ENCODE measurements at regions not wholly inside any gene's neighbourhood (a gene's known extent, or its start where the extent isn't known, plus 50 kb on each side); places are given as distances from the start of the nearest gene placed in this dataset.

- Histone ChIP-seq H3K4me3 (ENCODE audit: low read length in 2 of 2) (no peak overlapping the region), H3K9ac (ENCODE audit: low read length in 2 of 2) (no peak overlapping the region), H3K27me3 (ENCODE audit: control insufficient read depth in 1 of 2, insufficient read depth in 2 of 2, low read length in 2 of 2) (no peaks in the 10 kb centered on the region), H3K36me3 (ENCODE audit: control insufficient read depth in 2 of 2, insufficient read depth in 2 of 2, low read length in 2 of 2) (no peaks in the 10 kb centered on the region), H3K27ac (ENCODE audit: low read length) (no peak overlapping the region), H3K9me3 (ENCODE audit: control insufficient read depth in 2 of 2, low read length in 2 of 2) (no peaks in the 10 kb centered on the region), H3K4me1 (ENCODE audit: control insufficient read depth, insufficient read depth, low read length) (no peaks in the 10 kb centered on the region)
Measured at GRCh38 chr5:124079062-124079461, 567.1 kb downstream of the CSNK1G3 start.

- no peaks in the 10 kb centered on the region for H3K36me3 ChIP-seq (ENCODE audit: control insufficient read depth in 2 of 2, insufficient read depth in 2 of 2, low read length in 2 of 2)
- no peak overlapping the region for H3K27ac ChIP-seq (ENCODE audit: low read length)
- H3K9ac ChIP-seq (ENCODE audit: low read length in 2 of 2): no peak overlapping the region
- H3K4me1 ChIP-seq (ENCODE audit: control insufficient read depth, insufficient read depth, low read length): no peaks in the 10 kb centered on the region
- no peak overlapping the region for H3K4me3 ChIP-seq (ENCODE audit: low read length in 2 of 2)
- H3K27me3 ChIP-seq (ENCODE audit: control insufficient read depth in 1 of 2, insufficient read depth in 2 of 2, low read length in 2 of 2): no peaks in the 10 kb centered on the region
- H3K9me3 ChIP-seq (ENCODE audit: control insufficient read depth in 2 of 2, low read length in 2 of 2): no peaks in the 10 kb centered on the region
Measured at GRCh38 chr5:124074500-124074899, 562.5 kb downstream of the CSNK1G3 start.

DNA sequence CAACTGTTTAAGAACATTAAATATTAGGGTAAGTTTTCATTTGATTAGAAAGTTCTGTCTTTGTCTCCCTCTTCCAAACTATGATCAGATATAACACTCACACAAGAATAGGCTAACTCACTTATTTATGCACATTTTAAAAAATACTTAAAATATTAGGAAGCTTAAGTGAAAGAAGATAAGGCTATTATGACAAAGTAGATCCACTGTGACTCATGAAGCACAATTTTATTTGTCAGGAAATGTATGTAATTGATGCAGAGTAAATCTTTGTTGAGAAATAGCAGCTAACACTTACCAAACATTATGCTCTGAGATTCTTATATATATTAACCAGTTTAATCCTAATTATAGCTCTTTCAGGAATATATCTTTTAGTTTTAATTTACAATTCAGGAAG is 560.6 kb downstream of the CSNK1G3 start:
- Histone ChIP-seq H3K4me3 (ENCODE audit: low read length in 2 of 2) (no peak overlapping the region), H3K27ac (ENCODE audit: low read length) (no peak overlapping the region), H3K9me3 (ENCODE audit: control insufficient read depth in 2 of 2, low read length in 2 of 2) (no peaks in the 10 kb centered on the region), H3K36me3 (ENCODE audit: control insufficient read depth in 2 of 2, insufficient read depth in 2 of 2, low read length in 2 of 2) (no peaks in the 10 kb centered on the region), H3K27me3 (ENCODE audit: control insufficient read depth in 1 of 2, insufficient read depth in 2 of 2, low read length in 2 of 2) (no peaks in the 10 kb centered on the region), H3K9ac (ENCODE audit: low read length in 2 of 2) (no peak overlapping the region), H3K4me1 (ENCODE audit: control insufficient read depth, insufficient read depth, low read length) (no peaks in the 10 kb centered on the region)

DNA sequence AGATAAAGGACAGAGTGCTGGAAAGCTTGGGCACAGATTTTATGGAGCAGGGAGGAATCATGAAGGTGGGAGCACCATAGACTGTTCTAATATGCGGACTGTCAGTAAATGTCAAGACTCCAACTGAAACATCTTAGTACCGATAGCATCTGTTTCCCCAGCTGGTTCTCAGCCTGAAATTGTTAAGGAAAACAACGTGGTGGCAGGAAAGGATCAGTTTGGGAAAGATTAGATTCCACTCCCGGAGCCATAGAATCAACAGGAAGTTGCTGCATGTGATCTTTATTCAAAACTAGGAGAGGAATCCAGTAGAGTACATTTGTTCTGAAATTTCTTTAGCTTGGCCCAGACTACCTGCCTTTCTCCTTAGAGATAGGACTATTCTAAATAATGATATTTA is 559.1 kb downstream of the CSNK1G3 start:
- Histone ChIP-seq H3K4me3 (ENCODE audit: low read length in 2 of 2) (no peak overlapping the region), H3K4me1 (ENCODE audit: control insufficient read depth, insufficient read depth, low read length) (no peaks in the 10 kb centered on the region), H3K9me3 (ENCODE audit: control insufficient read depth in 2 of 2, low read length in 2 of 2) (no peaks in the 10 kb centered on the region), H3K36me3 (ENCODE audit: control insufficient read depth in 2 of 2, insufficient read depth in 2 of 2, low read length in 2 of 2) (no peaks in the 10 kb centered on the region), H3K9ac (ENCODE audit: low read length in 2 of 2) (no peak overlapping the region), H3K27ac (ENCODE audit: low read length) (no peak overlapping the region), H3K27me3 (ENCODE audit: control insufficient read depth in 1 of 2, insufficient read depth in 2 of 2, low read length in 2 of 2) (no peaks in the 10 kb centered on the region)

GRCh38 chr5:124065508-124065907 is 553.5 kb downstream of the CSNK1G3 start:
- no peak overlapping the region for H3K27ac ChIP-seq (ENCODE audit: low read length)
- no peak overlapping the region for H3K9ac ChIP-seq (ENCODE audit: low read length in 2 of 2)
- no peaks in the 10 kb centered on the region for H3K27me3 ChIP-seq (ENCODE audit: control insufficient read depth in 1 of 2, insufficient read depth in 2 of 2, low read length in 2 of 2)
- H3K9me3 ChIP-seq (ENCODE audit: control insufficient read depth in 2 of 2, low read length in 2 of 2): no peaks in the 10 kb centered on the region
- no peaks in the 10 kb centered on the region for H3K4me1 ChIP-seq (ENCODE audit: control insufficient read depth, insufficient read depth, low read length)
- no peak overlapping the region for H3K4me3 ChIP-seq (ENCODE audit: low read length in 2 of 2)
- H3K36me3 ChIP-seq (ENCODE audit: control insufficient read depth in 2 of 2, insufficient read depth in 2 of 2, low read length in 2 of 2): no peaks in the 10 kb centered on the region

DNA sequence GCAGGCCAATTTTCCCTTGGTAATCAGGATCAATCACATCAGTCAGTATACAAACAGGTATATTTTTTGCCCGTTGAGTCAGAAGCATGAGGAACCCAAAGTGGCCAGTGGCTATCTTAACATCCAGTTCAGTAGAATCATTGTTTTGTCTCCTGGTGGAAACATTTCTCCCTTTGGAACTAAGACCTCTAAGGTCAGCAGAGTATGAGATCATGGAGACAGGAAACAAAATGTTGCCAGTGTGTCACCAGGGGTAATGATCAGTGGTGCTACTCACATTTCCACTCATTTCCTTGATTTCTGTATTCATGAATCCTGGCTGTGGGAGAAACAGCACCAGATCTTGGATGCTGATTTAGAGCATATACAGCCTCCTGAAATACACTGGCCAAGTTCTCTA is 553.0 kb downstream of the CSNK1G3 start:
- Histone ChIP-seq H3K4me3 (ENCODE audit: low read length in 2 of 2) (no peak overlapping the region), H3K4me1 (ENCODE audit: control insufficient read depth, insufficient read depth, low read length) (no peaks in the 10 kb centered on the region), H3K36me3 (ENCODE audit: control insufficient read depth in 2 of 2, insufficient read depth in 2 of 2, low read length in 2 of 2) (no peaks in the 10 kb centered on the region), H3K27me3 (ENCODE audit: control insufficient read depth in 1 of 2, insufficient read depth in 2 of 2, low read length in 2 of 2) (no peaks in the 10 kb centered on the region), H3K9ac (ENCODE audit: low read length in 2 of 2) (no peak overlapping the region), H3K27ac (ENCODE audit: low read length) (no peak overlapping the region), H3K9me3 (ENCODE audit: control insufficient read depth in 2 of 2, low read length in 2 of 2) (no peaks in the 10 kb centered on the region)

DNA sequence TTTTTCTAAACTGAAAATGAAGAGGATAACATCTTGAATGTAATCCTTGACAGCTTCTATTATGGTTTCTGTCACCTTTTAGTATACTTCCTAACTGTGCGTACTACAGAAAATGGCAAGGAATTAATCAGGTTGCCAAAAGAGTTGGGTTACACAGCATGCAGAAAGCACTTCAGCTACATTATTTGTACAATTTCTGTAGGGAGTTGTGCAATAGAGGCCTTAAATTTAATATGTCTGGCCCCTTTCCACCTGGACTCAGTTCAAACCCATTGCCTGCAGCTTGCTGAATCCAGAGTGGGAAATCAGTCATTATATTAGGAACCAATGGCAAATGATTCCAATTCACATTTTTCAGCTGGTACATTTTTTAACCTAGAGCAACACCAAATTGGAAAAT is 549.7 kb downstream of the CSNK1G3 start:
- Histone ChIP-seq H3K4me1 (ENCODE audit: control insufficient read depth, insufficient read depth, low read length) (peaks cover 5% of the 10 kb centered on the region), H3K9ac (ENCODE audit: low read length in 2 of 2) (no peak overlapping the region), H3K36me3 (ENCODE audit: control insufficient read depth in 2 of 2, insufficient read depth in 2 of 2, low read length in 2 of 2) (no peaks in the 10 kb centered on the region), H3K9me3 (ENCODE audit: control insufficient read depth in 2 of 2, low read length in 2 of 2) (no peaks in the 10 kb centered on the region), H3K4me3 (ENCODE audit: low read length in 2 of 2) (no peak overlapping the region), H3K27me3 (ENCODE audit: control insufficient read depth in 1 of 2, insufficient read depth in 2 of 2, low read length in 2 of 2) (no peaks in the 10 kb centered on the region), H3K27ac (ENCODE audit: low read length) (no peak overlapping the region)

- Histone ChIP-seq H3K27me3 (ENCODE audit: control insufficient read depth in 1 of 2, insufficient read depth in 2 of 2, low read length in 2 of 2) (no peaks in the 10 kb centered on the region), H3K9me3 (ENCODE audit: control insufficient read depth in 2 of 2, low read length in 2 of 2) (no peaks in the 10 kb centered on the region), H3K36me3 (ENCODE audit: control insufficient read depth in 2 of 2, insufficient read depth in 2 of 2, low read length in 2 of 2) (no peaks in the 10 kb centered on the region), H3K27ac (ENCODE audit: low read length) (no peak overlapping the region), H3K4me3 (ENCODE audit: low read length in 2 of 2) (no peak overlapping the region), H3K9ac (ENCODE audit: low read length in 2 of 2) (no peak overlapping the region), H3K4me1 (ENCODE audit: control insufficient read depth, insufficient read depth, low read length) (peaks cover 5% of the 10 kb centered on the region)
Measured at GRCh38 chr5:124061068-124061430, 549.1 kb downstream of the CSNK1G3 start.

DNA sequence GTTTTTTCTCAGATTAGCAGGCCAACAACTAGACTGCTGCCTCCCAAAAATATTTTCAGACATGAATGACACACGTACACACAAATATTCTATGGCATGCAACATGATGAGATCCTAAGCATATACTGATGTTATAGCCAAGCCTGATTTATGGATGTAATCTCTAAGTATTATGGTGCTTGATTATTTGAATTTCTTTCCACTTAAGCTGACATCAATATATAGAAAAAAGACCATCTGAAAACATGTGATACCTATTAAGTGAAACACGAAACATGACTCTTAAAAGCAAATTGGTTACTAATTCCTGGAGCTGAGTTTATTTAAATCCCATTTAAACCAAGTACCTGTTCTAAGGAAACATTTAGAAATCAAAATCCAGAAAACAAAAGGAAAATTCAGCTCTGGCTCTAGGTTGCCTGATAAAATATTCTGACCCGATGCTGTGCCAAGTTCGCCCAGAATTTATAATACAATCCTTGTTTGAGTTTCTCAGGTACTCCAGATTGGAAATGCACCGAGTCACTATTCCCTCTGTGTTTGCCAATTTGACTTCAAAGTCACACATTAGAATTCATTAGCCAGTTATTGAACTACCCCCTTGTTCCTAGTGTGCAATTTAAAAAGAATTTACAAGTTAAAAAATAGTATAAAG is 548.6 kb downstream of the CSNK1G3 start:
- Histone ChIP-seq H3K9me3 (ENCODE audit: control insufficient read depth in 2 of 2, low read length in 2 of 2) (no peaks in the 10 kb centered on the region), H3K27ac (ENCODE audit: low read length) (no peak overlapping the region), H3K4me3 (ENCODE audit: low read length in 2 of 2) (no peak overlapping the region), H3K27me3 (ENCODE audit: control insufficient read depth in 1 of 2, insufficient read depth in 2 of 2, low read length in 2 of 2) (no peaks in the 10 kb centered on the region), H3K36me3 (ENCODE audit: control insufficient read depth in 2 of 2, insufficient read depth in 2 of 2, low read length in 2 of 2) (no peaks in the 10 kb centered on the region), H3K9ac (ENCODE audit: low read length in 2 of 2) (no peak overlapping the region), H3K4me1 (ENCODE audit: control insufficient read depth, insufficient read depth, low read length) (peaks cover 5% of the 10 kb centered on the region)

- H3K36me3 ChIP-seq (ENCODE audit: control insufficient read depth in 2 of 2, insufficient read depth in 2 of 2, low read length in 2 of 2): no peaks in the 10 kb centered on the region
- H3K27ac ChIP-seq (ENCODE audit: low read length): no peak overlapping the region
- no peaks in the 10 kb centered on the region for H3K27me3 ChIP-seq (ENCODE audit: control insufficient read depth in 1 of 2, insufficient read depth in 2 of 2, low read length in 2 of 2)
- H3K4me3 ChIP-seq (ENCODE audit: low read length in 2 of 2): no peak overlapping the region
- no peak overlapping the region for H3K9ac ChIP-seq (ENCODE audit: low read length in 2 of 2)
- H3K4me1 ChIP-seq (ENCODE audit: control insufficient read depth, insufficient read depth, low read length): peaks cover 5% of the 10 kb centered on the region
- H3K9me3 ChIP-seq (ENCODE audit: control insufficient read depth in 2 of 2, low read length in 2 of 2): no peaks in the 10 kb centered on the region
Measured at GRCh38 chr5:124060011-124060410, 548.0 kb downstream of the CSNK1G3 start.

DNA sequence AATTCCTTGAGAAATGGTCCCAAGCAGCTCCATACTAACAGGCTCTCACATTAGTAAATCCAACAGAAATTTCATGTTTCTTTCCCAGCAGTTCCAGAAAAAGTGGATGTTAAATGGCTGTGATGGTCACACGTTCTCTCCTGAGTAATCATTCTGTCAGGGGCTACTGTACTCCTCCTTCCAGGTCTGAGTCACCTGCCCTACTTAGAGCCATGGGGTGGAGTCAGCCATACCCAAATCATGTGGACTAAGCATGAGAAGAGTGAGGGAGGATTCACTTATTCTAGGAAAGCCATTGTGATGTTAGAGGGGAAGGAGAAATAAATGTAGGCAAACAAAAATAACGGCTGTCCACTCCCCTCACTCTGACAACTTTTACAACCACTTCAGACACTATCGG is 547.2 kb downstream of the CSNK1G3 start:
- Histone ChIP-seq H3K9ac (ENCODE audit: low read length in 2 of 2) (no peak overlapping the region), H3K27ac (ENCODE audit: low read length) (no peak overlapping the region), H3K4me3 (ENCODE audit: low read length in 2 of 2) (no peak overlapping the region), H3K4me1 (ENCODE audit: control insufficient read depth, insufficient read depth, low read length) (peaks cover 5% of the 10 kb centered on the region), H3K27me3 (ENCODE audit: control insufficient read depth in 1 of 2, insufficient read depth in 2 of 2, low read length in 2 of 2) (no peaks in the 10 kb centered on the region), H3K9me3 (ENCODE audit: control insufficient read depth in 2 of 2, low read length in 2 of 2) (no peaks in the 10 kb centered on the region), H3K36me3 (ENCODE audit: control insufficient read depth in 2 of 2, insufficient read depth in 2 of 2, low read length in 2 of 2) (no peaks in the 10 kb centered on the region)

All from stomach smooth muscle (tissue), 2 donors.